ENCODE measurements at regions not wholly inside any gene's neighbourhood (a gene's known extent, or its start where the extent isn't known, plus 50 kb on each side); places are given as distances from the start of the nearest gene placed in this dataset.
"Not testable (repeated sequence)": the region's sequence is repeated elsewhere in the genome, so short reads cannot be mapped to it uniquely, and the experiment has no call there.

- DNase-seq (ENCODE audit: low read depth in 2 of 2) = no peak
Measured at GRCh38 chr11:80958987-80959386, 1518.2 kb upstream of the TENM4 start.

DNA sequence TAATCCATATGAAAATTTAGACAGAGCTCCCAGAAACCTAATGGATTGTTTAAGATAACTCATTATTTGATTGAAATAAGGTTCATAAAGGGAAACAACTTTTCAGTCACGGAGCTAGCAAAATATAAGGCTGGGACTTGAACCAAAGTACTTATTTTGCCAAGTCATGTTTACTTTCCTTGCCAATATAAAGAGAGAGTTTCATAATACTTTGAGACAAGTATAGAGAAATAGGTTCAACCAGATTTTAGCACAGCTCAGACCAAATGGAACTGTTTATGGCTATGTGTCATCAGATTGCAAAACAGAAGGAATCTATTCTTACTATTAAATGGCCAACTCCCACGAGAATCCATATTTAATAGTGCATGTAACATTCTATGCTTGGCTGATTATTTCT lies 1517.5 kb upstream of the TENM4 start:
- no peak for DNase-seq (ENCODE audit: low read depth in 2 of 2)

DNA sequence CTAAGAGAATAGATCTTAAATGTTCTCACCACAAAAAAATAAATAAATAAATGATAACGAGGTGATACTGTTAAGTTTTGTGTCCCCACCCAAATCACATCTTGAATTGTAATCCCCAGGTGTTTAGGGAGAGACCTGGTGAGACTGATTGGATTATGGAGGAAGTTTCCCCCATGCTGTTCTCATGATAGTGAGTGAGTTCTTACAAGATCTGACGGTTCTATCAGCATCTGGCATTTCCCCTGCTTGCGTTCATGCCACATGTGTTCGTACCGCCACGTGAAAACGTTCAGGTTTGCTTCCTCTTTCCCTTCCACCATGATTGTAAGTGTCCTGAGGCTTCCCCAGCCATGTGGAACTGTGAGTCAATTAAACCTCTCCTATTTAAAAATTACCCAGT lies 1514.8 kb upstream of the TENM4 start:
- DNase-seq (ENCODE audit: low read depth in 2 of 2) = no peak

GRCh38 chr11:80948781-80949180 lies 1508.0 kb upstream of the TENM4 start:
- no peak for DNase-seq (ENCODE audit: low read depth in 2 of 2)

GRCh38 chr11:80944758-80945157 lies 1503.9 kb upstream of the TENM4 start:
- no peak for DNase-seq (ENCODE audit: low read depth in 2 of 2)

- DNase-seq (ENCODE audit: low read depth in 2 of 2) = no peak
Measured at GRCh38 chr11:80943226-80943625, 1502.4 kb upstream of the TENM4 start.

DNA sequence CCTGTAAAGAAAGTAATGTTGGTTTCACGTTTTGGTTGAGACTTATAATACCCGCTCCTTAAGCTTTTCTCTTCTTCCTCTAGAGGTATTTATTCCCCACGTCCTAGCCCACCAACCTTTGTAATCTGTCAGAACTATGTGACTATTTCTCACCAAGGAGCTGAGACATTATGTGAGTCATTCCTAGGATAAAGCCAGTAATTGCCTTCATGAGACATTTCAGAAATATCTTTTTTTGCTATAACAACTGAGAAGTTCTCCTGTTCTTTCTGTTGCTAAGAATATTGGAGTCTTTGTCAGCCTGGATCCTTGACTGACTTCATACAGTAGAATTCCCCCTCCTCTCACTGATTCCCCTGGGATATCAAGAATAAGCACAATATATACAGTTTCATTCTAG lies 1497.0 kb upstream of the TENM4 start:
- no peak for DNase-seq (ENCODE audit: low read depth in 2 of 2)

DNA sequence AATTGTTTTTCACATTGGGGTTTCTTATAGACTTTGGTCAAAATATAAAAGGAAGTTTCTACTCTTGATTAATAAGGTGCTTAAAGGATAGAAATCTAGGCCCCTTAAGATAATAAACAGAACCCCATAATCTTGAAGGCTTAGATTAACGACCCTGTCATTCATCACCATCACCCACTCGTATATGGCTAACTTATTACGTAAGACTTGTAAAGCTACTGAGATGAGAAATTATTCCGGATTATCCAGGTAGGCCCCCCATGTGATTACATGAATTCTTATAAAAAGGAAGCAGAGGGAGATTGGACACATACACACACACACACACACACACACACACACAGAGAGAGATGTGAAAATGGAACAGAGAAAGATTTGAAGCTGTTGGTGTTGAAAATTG lies 1489.2 kb upstream of the TENM4 start:
- DNase-seq (ENCODE audit: low read depth in 2 of 2) = no peak

DNA sequence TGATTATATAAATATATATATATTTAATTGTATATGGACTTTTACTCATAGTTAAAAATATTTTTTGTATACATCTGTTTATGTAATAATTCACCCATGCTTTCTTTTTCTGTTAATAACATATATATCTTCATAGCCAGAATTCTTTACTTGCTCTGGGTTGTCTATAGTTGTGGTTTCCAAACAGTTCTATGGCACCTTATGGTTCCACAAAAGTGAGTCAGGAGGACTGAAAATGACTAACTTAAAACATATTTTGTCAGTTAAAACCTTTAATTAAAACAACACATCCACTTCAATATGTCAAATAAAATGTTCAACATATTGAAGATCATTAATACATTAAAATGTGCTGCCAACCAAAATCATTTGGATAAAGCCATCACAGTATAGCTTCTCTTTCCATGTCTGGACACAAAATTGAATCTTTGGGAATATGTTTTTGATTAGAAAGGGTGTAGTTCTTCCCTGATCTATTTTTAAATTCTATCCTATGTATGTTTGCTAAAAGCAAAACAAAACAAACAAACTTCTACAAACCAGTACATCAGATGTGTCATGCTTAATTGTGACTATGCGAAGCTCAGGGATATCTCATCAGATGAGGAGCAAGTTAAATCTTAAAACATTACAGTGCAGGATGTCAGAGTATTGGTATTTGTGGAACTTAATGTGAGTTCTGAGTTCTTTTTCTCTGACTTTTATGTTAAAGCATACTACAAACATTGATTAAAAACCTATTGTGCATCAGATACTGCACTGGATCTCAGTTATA lies 1488.4 kb upstream of the TENM4 start:
- no peak for DNase-seq (ENCODE audit: low read depth in 2 of 2)

GRCh38 chr11:80925321-80925720 lies 1484.5 kb upstream of the TENM4 start:
- DNase-seq (ENCODE audit: low read depth in 2 of 2) = no peak

- DNase-seq (ENCODE audit: low read depth in 2 of 2) = not testable (repeated sequence)
Measured at GRCh38 chr11:80921310-80921709, 1480.5 kb upstream of the TENM4 start.

- no peak for DNase-seq (ENCODE audit: low read depth in 2 of 2)
Measured at GRCh38 chr11:80916173-80916798, 1475.5 kb upstream of the TENM4 start.

DNA sequence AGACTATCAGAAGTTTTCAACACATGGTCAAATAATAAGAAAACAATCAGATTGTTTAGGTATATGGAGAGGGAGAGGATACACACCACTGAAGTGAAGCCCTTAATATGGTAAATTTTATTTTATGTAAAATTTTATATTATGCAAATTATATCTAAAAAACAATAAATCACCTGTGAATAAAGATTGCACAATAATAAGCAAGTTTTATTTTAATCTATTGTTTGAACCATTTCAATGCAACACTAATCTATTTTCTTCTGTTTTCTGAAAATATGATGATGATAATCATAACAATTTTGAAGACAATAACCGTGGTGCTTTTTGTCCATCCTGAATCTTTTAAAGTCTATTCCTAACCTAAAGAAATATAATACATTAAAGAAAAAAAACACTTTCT lies 1473.5 kb upstream of the TENM4 start:
- DNase-seq (ENCODE audit: low read depth in 2 of 2) = no peak

GRCh38 chr11:80911666-80912065 lies 1470.8 kb upstream of the TENM4 start:
- no peak for DNase-seq (ENCODE audit: low read depth in 2 of 2)

- no peak for DNase-seq (ENCODE audit: low read depth in 2 of 2)
Measured at GRCh38 chr11:80900265-80900664, 1459.4 kb upstream of the TENM4 start.

DNA sequence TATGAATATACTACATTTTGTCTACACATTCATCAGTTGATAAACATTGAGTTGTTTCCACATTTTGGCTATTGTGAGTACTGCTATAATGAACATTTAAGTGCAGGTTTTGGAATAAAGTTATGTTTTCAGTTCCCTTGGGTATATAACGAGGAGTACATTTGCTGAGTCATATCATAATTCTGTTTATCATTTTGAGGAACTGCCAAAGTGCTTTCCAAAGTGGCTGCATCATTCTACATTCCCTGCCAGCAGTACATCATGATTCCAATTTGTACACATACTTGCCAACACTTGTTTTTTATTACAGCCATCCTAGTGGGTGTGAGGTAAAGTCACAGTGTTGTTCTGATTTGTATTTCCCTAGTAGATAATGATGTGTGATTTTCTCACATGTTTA lies 1458.6 kb upstream of the TENM4 start:
- no peak for DNase-seq (ENCODE audit: low read depth in 2 of 2)

GRCh38 chr11:80898910-80899309 lies 1458.1 kb upstream of the TENM4 start:
- DNase-seq (ENCODE audit: low read depth in 2 of 2) = no peak

DNA sequence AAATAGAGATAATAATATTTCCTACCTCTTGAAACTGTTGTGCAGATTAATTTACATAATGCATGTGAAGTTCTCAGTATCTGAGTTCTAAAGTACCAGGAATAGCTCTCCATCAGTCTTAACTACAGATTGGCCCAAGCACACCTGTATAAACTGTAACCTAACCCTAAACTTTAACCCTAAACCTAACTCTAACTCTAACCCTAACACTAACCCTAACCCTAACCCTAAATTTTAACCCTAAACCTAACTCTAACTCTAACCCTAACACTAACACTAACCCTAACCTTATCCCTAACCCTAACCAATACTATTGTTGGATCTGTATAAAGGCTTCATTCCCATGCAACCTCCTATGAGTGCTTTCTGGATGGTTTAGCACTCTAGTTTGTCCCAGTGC lies 1445.9 kb upstream of the TENM4 start:
- no peak for DNase-seq (ENCODE audit: low read depth in 2 of 2)

GRCh38 chr11:80873310-80873999 lies 1432.6 kb upstream of the TENM4 start:
- no peak for DNase-seq (ENCODE audit: low read depth in 2 of 2)

- DNase-seq (ENCODE audit: low read depth in 2 of 2) = no peak
Measured at GRCh38 chr11:80872116-80872728, 1431.4 kb upstream of the TENM4 start.

- no peak for DNase-seq (ENCODE audit: low read depth in 2 of 2)
Measured at GRCh38 chr11:80868831-80869230, 1428.0 kb upstream of the TENM4 start.

DNA sequence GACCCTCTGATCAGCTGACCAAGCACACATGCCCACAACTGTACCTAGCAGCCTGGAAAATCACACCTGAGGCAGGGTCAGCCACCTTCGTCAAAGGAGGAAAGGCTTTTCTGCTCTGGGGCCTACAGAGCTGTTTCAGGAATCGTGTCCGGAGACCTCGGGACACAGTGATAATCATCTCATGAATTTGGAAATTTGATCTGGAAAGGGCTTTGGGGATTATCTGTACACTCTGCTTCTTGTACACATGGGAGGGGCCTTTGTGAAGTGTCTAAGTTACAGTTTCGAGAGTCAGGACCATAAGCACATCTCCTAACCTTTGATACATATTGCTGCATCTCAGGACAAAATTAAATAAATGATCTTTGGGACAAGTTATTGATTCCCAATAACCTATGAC lies 1421.2 kb upstream of the TENM4 start:
- DNase-seq (ENCODE audit: low read depth in 2 of 2) = no peak

DNA sequence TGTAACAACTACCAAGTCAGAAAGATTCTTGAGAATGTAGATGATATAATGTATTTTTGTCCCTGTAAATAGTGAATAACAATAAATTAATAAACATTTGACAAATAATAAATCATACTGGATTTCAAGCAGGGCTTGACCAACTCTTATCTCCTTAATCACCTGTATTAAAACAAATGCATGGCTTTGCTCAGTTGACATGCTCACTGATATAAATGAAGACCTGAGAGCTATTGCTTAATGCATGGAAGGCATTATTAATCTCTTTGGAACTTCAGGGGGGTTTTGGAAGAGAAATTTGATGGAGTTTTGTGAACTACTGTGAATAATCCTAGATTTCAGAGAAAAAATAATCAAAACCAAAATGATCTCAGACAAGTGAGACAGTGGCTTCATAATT lies 1420.4 kb upstream of the TENM4 start:
- no peak for DNase-seq (ENCODE audit: low read depth in 2 of 2)
